ENCODE measurements at regions not wholly inside any gene's neighbourhood (a gene's known extent, or its start where the extent isn't known, plus 50 kb on each side); places are given as distances from the start of the nearest gene placed in this dataset.

- no peak for FAIRE-seq
- no peak overlapping the region for H3K4me3 ChIP-seq (ENCODE audit: low read depth, low read length)
- no peaks in the 10 kb centered on the region for H3K36me3 ChIP-seq (ENCODE audit: control insufficient read depth, insufficient read depth, low read length)
- H3K27me3 ChIP-seq (ENCODE audit: control insufficient read depth, insufficient read depth, low read length): no peaks in the 10 kb centered on the region
- no peak for DNase-seq (ENCODE audit: low read depth)
- no peak for TF ChIP-seq CTCF (IDR thresholded peaks at IDR 0.05; ENCODE audit: insufficient read depth, low read length, severe bottlenecking)
These were observed 382.2 kb downstream of the FUT8 start for GRCh38 chr14:65794674-65795279.

GRCh38 chr14:65798216-65798615, 385.7 kb downstream of the FUT8 start:
- no peaks in the 10 kb centered on the region for H3K27me3 ChIP-seq (ENCODE audit: control insufficient read depth, insufficient read depth, low read length)
- no peak for DNase-seq (ENCODE audit: low read depth)
- H3K36me3 ChIP-seq (ENCODE audit: control insufficient read depth, insufficient read depth, low read length): no peaks in the 10 kb centered on the region
- no peak for TF ChIP-seq CTCF (IDR thresholded peaks at IDR 0.05; ENCODE audit: insufficient read depth, low read length, severe bottlenecking)
- FAIRE-seq: peak; percentile 62
- no peak overlapping the region for H3K4me3 ChIP-seq (ENCODE audit: low read depth, low read length)

- H3K4me3 ChIP-seq (ENCODE audit: low read depth, low read length): no peak overlapping the region
- no peak for TF ChIP-seq CTCF (IDR thresholded peaks at IDR 0.05; ENCODE audit: insufficient read depth, low read length, severe bottlenecking)
- no peaks in the 10 kb centered on the region for H3K36me3 ChIP-seq (ENCODE audit: control insufficient read depth, insufficient read depth, low read length)
- no peak for DNase-seq (ENCODE audit: low read depth)
- H3K27me3 ChIP-seq (ENCODE audit: control insufficient read depth, insufficient read depth, low read length): no peaks in the 10 kb centered on the region
- no peak for FAIRE-seq
These were observed 388.2 kb downstream of the FUT8 start for GRCh38 chr14:65800694-65801093.

GRCh38 chr14:65802196-65802595, 389.7 kb downstream of the FUT8 start:
- DNase-seq (ENCODE audit: low read depth) (no peak), FAIRE-seq (no peak)
- no peak overlapping the region for H3K4me3 ChIP-seq (ENCODE audit: low read depth, low read length)
- no peaks in the 10 kb centered on the region for H3K36me3 ChIP-seq (ENCODE audit: control insufficient read depth, insufficient read depth, low read length)
- no peak for TF ChIP-seq CTCF (IDR thresholded peaks at IDR 0.05; ENCODE audit: insufficient read depth, low read length, severe bottlenecking)
- no peaks in the 10 kb centered on the region for H3K27me3 ChIP-seq (ENCODE audit: control insufficient read depth, insufficient read depth, low read length)

GRCh38 chr14:65803885-65804284, 391.4 kb downstream of the FUT8 start:
- H3K4me3 ChIP-seq (ENCODE audit: low read depth, low read length): no peak overlapping the region
- no peaks in the 10 kb centered on the region for H3K36me3 ChIP-seq (ENCODE audit: control insufficient read depth, insufficient read depth, low read length)
- no peaks in the 10 kb centered on the region for H3K27me3 ChIP-seq (ENCODE audit: control insufficient read depth, insufficient read depth, low read length)
- no peak for FAIRE-seq
- DNase-seq (ENCODE audit: low read depth): no peak
- TF ChIP-seq CTCF (IDR thresholded peaks at IDR 0.05; ENCODE audit: insufficient read depth, low read length, severe bottlenecking): no peak

GRCh38 chr14:65804439-65805112, 392.0 kb downstream of the FUT8 start:
- no peak for TF ChIP-seq CTCF (IDR thresholded peaks at IDR 0.05; ENCODE audit: insufficient read depth, low read length, severe bottlenecking)
- no peak overlapping the region for H3K4me3 ChIP-seq (ENCODE audit: low read depth, low read length)
- no peaks in the 10 kb centered on the region for H3K27me3 ChIP-seq (ENCODE audit: control insufficient read depth, insufficient read depth, low read length)
- no peak for FAIRE-seq
- no peaks in the 10 kb centered on the region for H3K36me3 ChIP-seq (ENCODE audit: control insufficient read depth, insufficient read depth, low read length)
- DNase-seq (ENCODE audit: low read depth): no peak

All from bronchial epithelial cell (primary cell).